NB4 (cell line): ENCODE measurements at regions not wholly inside any gene's neighbourhood (a gene's known extent, or its start where the extent isn't known, plus 50 kb on each side); places are given as distances from the start of the nearest gene placed in this dataset.

Experiments
- CTCF ChIP-seq: IDR thresholded peaks from one replicate; pipeline ENCODE4 v1.5.1; 2012; ENCODE audit warnings: low read depth, low read length
- POLR2A ChIP-seq: IDR thresholded peaks from 2 replicates; pipeline ENCODE4 v1.6.1; 2011; ENCODE audit warnings: mild to moderate bottlenecking; ENCODE audit not compliant: insufficient read length; ENCODE audit errors: extremely low read depth

- TF ChIP-seq POLR2A: no peak
- no peak for TF ChIP-seq CTCF
Measured at GRCh38 chr1:232417636-232418248, 212.2 kb downstream of the SIPA1L2 start.
